MM.1S (cell line): ENCODE measurements at regions not wholly inside any gene's neighbourhood (a gene's known extent, or its start where the extent isn't known, plus 50 kb on each side); places are given as distances from the start of the nearest gene placed in this dataset.

Experiments
- CTCF ChIP-seq: fragments of 300-600 bp; sonication (generic); IDR thresholded peaks from 2 replicates; pipeline ENCODE4 v1.5.1; 2016; ENCODE audit warnings: antibody characterized with exemption, low read length, mixed read lengths
- EZH2 ChIP-seq: fragments of 300-600 bp; sonication (generic); optimal IDR thresholded peaks from 2 replicates; pipeline ENCODE3; 2017; ENCODE audit warnings: low read depth, mild to moderate bottlenecking, antibody characterized with exemption, low read length, mixed read lengths

GRCh38 chr6:76124018-76124417 is 51.6 kb upstream of the IMPG1 start:
- TF ChIP-seq CTCF (no peak), EZH2 (no peak)
